ENCODE measurements at regions not wholly inside any gene's neighbourhood (a gene's known extent, or its start where the extent isn't known, plus 50 kb on each side); places are given as distances from the start of the nearest gene placed in this dataset.

DNA sequence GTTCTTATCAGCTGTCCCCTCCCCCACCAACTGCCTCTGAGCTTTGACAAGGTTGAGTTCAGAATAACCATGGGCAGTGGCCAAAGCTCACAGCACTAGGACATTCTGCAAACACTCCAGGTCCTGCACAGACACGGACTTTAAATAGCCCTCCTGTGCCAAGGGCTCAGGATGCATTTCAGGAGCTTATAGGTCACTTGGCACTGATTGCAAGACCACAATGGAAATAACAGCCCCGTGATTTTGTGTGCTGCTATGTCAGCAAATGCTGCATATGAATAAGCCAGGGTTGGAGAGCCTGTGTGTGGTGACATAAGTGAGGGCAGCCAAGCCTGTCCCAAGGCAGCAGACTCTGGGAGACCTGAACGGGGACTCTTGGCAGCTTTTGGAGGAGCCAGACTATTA, 150.7 kb downstream of the DMRT2 start:
- no peak overlapping the region for H3K4me3 ChIP-seq (ENCODE audit: low read length)
- TF ChIP-seq, protein P1, sequence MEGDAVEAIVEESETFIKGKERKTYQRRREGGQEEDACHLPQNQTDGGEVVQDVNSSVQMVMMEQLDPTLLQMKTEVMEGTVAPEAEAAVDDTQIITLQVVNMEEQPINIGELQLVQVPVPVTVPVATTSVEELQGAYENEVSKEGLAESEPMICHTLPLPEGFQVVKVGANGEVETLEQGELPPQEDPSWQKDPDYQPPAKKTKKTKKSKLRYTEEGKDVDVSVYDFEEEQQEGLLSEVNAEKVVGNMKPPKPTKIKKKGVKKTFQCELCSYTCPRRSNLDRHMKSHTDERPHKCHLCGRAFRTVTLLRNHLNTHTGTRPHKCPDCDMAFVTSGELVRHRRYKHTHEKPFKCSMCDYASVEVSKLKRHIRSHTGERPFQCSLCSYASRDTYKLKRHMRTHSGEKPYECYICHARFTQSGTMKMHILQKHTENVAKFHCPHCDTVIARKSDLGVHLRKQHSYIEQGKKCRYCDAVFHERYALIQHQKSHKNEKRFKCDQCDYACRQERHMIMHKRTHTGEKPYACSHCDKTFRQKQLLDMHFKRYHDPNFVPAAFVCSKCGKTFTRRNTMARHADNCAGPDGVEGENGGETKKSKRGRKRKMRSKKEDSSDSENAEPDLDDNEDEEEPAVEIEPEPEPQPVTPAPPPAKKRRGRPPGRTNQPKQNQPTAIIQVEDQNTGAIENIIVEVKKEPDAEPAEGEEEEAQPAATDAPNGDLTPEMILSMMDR (IDR thresholded peaks at IDR 0.05; ENCODE audit: insufficient read depth, low read depth, low read length, missing control alignments), result no peak
- no peak for DNase-seq (ENCODE audit: low read depth)

DNA sequence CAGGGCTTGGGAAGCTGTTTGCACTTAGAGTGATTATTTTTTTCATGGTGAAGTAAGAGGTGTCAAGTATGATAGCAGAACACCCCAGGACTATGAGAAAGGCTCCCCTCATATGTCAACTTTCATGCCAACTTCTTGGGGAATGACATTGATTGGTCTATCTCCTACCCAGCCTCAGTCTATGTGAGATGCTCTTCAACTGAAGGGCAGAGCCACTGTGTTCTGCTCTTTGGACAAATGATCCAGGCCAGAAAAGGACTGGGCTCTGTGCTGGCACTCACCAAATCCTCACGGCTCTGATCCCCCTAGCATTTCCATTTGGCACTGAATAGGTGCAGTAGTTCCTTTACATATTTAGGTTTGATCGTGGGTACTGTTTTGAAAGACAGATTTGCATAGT, 151.1 kb downstream of the DMRT2 start:
- DNase-seq (ENCODE audit: low read depth), result no peak
- TF ChIP-seq, protein P1 (IDR thresholded peaks at IDR 0.05; ENCODE audit: insufficient read depth, low read depth, low read length, missing control alignments), result no peak
- H3K4me3 ChIP-seq (ENCODE audit: low read length), result no peak overlapping the region

DNA sequence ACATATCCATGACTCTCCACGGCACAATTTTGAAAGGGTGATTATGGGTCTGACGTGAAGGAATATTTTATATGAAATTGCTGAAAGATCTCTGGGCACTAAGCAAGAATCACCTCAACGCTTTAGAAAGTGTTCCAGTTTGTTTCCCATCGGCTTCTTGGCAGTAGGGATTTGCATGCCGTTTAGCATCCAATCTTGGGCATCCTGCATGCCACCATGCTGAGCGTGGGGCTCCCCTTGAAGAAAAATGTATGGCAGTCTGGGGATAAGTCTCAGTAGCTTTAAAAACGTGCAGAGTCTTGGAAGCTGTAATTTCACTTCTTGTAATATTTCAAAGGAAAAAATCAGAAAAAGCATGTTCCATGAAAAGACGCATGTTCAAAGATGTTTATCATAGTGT, 151.7 kb downstream of the DMRT2 start:
- H3K4me3 ChIP-seq (ENCODE audit: low read length), result no peak overlapping the region
- TF ChIP-seq, protein P1 (IDR thresholded peaks at IDR 0.05; ENCODE audit: insufficient read depth, low read depth, low read length, missing control alignments), result no peak
- no peak for DNase-seq (ENCODE audit: low read depth)

DNA sequence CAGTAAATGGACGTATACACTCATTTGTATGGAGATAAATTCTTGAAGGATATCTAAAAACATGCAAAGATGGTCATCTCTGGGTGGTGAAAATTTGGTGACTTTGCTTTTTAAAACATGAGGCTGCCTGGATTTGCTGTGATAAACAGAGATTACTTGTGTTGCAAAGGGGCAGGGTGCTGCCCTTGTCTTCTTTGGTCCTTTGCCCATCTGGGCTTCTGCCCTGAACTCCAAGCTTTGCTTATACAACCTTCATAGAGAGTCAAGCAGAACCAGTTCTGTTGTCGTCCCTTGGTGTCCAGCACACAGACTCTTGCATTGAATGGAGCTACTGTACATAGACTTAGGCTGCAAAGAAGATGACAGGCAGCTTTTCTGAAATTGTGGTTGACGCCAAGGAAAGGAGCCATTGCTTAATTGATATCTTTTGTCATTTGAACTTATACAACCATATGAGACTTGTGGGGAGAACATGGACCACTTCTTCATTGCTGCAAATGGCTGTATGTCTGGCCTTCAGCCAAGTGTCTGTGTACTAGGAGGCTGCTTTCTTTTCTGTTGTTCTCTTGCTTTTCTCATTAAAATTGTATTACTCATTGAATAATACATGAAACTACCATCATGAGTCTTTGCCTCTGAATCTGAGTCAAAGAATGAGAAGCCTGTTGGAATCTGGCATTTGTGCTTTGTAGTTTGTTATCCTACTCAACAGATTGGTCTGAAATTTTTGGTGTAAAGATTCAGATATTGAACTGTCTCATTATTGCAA, 152.5 kb downstream of the DMRT2 start:
- H3K4me3 ChIP-seq (ENCODE audit: low read length), result no peak overlapping the region
- TF ChIP-seq, protein P1 (IDR thresholded peaks at IDR 0.05; ENCODE audit: insufficient read depth, low read depth, low read length, missing control alignments), result no peak
- no peak for DNase-seq (ENCODE audit: low read depth)

DNA sequence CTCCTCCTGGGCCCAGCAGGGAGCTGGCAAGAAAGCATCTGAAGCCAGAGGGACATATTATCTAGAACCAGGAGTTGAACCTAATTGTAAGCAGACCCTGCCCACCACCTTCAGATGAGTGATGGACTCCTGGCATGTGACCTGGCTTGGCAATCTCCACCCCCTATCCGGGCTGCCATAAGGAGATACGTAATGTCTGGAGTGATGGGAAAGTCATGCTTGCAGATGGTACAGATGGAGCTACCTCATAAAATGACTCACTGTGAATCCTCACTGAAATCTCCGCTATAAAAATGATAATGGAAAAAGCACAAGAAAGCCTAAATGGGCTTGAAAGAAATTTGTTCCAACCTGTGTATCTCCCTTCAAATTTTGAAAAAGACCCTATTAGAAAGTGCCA, 157.5 kb downstream of the DMRT2 start:
- H3K4me3 ChIP-seq (ENCODE audit: low read length), result no peak overlapping the region
- peak; percentile 29 for DNase-seq (ENCODE audit: low read depth)
- TF ChIP-seq, protein P1 (IDR thresholded peaks at IDR 0.05; ENCODE audit: insufficient read depth, low read depth, low read length, missing control alignments), result no peak

DNA sequence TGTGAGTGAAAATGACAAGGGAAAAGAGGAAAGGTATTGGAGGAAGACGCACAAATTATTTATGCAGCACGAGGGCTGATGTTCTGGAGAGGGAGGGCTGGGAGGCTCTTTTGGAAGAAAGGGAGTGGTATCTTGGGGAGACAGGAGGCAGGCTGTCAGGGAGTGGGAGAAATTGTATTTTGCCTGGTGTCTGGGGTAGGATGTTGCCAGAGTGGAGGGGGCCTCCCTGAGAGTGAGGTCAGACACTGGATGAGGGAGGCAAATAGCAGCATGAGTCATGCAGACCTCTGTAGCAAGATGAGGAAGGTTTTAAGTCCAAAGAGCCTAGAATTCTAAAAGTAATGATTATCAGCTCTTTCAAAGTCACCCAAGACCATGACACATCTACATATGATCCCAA, 158.0 kb downstream of the DMRT2 start:
- TF ChIP-seq, protein P1 (IDR thresholded peaks at IDR 0.05; ENCODE audit: insufficient read depth, low read depth, low read length, missing control alignments), result no peak
- DNase-seq (ENCODE audit: low read depth), result no peak
- no peak overlapping the region for H3K4me3 ChIP-seq (ENCODE audit: low read length)

DNA sequence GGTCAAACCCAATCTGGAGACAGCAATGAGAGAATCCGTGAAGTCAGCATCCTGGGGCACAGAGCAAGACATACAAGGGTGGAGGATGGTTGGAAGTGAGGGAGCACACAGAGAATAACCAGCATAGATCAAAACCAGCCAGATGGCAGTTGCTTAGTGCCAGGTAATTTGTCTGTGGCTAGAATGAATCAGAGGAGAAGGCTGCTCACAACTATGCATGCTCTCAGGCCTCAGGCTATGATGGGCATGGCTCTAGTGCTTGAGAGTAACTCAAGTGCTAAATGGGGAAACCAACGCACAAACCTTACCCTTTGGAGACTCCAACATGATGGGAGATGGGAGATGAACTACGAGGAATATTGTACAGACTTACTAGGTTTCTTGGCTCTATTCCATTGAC, 160.8 kb downstream of the DMRT2 start:
- TF ChIP-seq, protein P1 (IDR thresholded peaks at IDR 0.05; ENCODE audit: insufficient read depth, low read depth, low read length, missing control alignments), result no peak
- no peak overlapping the region for H3K4me3 ChIP-seq (ENCODE audit: low read length)
- peak; percentile 86 for DNase-seq (ENCODE audit: low read depth)
